ENCODE measurements at regions not wholly inside any gene's neighbourhood (a gene's known extent, or its start where the extent isn't known, plus 50 kb on each side); places are given as distances from the start of the nearest gene placed in this dataset.

DNA sequence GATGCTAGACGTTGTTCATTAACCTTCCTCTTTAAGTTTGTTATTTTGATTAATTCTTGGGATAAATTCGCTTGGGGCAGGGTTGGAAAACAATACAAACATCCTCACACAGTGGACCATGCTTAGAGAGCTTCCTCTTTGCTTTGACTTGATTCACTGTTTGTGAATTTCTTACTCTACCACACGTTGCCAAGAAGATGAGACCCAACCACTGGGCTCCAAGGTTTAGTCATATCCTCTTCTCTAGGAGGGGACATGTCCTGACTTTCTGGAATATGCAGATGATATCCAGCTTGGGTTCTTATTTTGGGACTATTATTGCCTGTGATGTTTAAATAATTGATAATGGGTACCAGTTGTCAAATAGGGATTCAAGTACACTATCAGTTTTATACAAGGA lies 428.2 kb downstream of the ATP23 start:
- TF ChIP-seq EZH2 (IDR thresholded peaks at IDR 0.05; ENCODE audit: borderline replicate concordance, insufficient read depth, low read depth, low read length, poor library complexity, severe bottlenecking): no peak
- TF ChIP-seq, protein P1, sequence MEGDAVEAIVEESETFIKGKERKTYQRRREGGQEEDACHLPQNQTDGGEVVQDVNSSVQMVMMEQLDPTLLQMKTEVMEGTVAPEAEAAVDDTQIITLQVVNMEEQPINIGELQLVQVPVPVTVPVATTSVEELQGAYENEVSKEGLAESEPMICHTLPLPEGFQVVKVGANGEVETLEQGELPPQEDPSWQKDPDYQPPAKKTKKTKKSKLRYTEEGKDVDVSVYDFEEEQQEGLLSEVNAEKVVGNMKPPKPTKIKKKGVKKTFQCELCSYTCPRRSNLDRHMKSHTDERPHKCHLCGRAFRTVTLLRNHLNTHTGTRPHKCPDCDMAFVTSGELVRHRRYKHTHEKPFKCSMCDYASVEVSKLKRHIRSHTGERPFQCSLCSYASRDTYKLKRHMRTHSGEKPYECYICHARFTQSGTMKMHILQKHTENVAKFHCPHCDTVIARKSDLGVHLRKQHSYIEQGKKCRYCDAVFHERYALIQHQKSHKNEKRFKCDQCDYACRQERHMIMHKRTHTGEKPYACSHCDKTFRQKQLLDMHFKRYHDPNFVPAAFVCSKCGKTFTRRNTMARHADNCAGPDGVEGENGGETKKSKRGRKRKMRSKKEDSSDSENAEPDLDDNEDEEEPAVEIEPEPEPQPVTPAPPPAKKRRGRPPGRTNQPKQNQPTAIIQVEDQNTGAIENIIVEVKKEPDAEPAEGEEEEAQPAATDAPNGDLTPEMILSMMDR (IDR thresholded peaks at IDR 0.05): no peak

All from B cell (primary cell).